ENCODE measurements at regions not wholly inside any gene's neighbourhood (a gene's known extent, or its start where the extent isn't known, plus 50 kb on each side); places are given as distances from the start of the nearest gene placed in this dataset.

DNA sequence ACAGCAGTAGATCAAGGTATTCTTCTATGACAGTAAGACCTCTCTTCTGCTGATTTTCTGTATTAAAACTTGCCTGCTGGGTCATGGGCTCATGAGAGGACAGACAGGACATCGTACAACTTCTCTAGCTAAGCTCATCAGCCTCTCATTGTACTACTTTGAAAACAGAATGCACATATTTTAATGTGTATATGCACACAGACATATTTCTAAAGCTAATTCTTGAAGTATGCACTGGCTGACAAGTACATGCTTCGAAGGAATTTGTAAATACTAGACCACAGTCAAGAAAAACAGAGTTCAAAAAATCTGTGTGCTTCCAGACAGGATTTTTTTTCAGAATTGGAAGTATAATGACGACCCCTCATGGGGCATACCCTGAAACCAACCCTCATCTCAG, 81.7 kb upstream of the CD83 start:
- Histone ChIP-seq H3K4me1 (ENCODE audit: control insufficient read depth in 2 of 2, insufficient read depth in 2 of 2, low read length in 2 of 2) (no peaks in the 10 kb centered on the region), H3K4me3 (ENCODE audit: control extremely low read depth in 1 of 5, extremely low read depth in 1 of 5, insufficient read depth in 1 of 5, low read depth in 2 of 5, low read length in 4 of 5) (no peak overlapping the region), H4K20me1 (ENCODE audit: control insufficient read depth, insufficient read depth, low read length, poor library complexity, severe bottlenecking) (no peaks in the 10 kb centered on the region), H3K9me3 (ENCODE audit: control extremely low read depth in 1 of 3, control insufficient read depth in 2 of 3, insufficient read depth in 1 of 3, low read length in 2 of 3) (peaks cover 0 to 2% (median 0%) of the 10 kb centered on the region in 3 donors), H3K79me2 (ENCODE audit: control insufficient read depth, insufficient read depth, low read length) (no peaks in the 10 kb centered on the region), H3K27ac (ENCODE audit: low read length in 2 of 2) (no peak overlapping the region), H2AFZ (ENCODE audit: insufficient read depth, low read depth, low read length, poor library complexity, severe bottlenecking) (no peak overlapping the region), H3K9ac (ENCODE audit: low read length) (no peak overlapping the region), H3K27me3 (replicated peaks in 1 of 4; ENCODE audit: control extremely low read depth in 1 of 4, control insufficient read depth in 3 of 4, insufficient read depth in 4 of 4, low read length in 3 of 4) (no peaks in the 10 kb centered on the region), H3K36me3 (replicated peaks in 1 of 2; ENCODE audit: control extremely low read depth in 1 of 2, control insufficient read depth in 1 of 2, extremely low read depth in 1 of 2, insufficient read depth in 2 of 2, low read length in 1 of 2) (no peaks in the 10 kb centered on the region), H3K4me2 (replicated peaks; ENCODE audit: low read depth, low read length, poor library complexity, severe bottlenecking) (no peak overlapping the region)
- ChIA-PET POLR2A (no interaction called here), CTCF (interaction anchor here (0.7 kb wide), 1 partner anchor 10 kb away, joined by 3 read pairs; no protein-coding TSS in a partner anchor)
- no peak for DNase-seq
- no CpG with 5 or more reads among the region's 3 CpGs for WGBS (ENCODE audit: insufficient coverage)
- no peak for ATAC-seq (ENCODE audit: low read depth)
- intact Hi-C loops (cut with micrococcal nuclease) = no loop called here
- no peak overlapping the region for H3K27ac Mint-ChIP-seq
- peaks cover 1% of the 10 kb centered on the region for H3K4me1 Mint-ChIP-seq
- no peak for TF ChIP-seq EZH2 (IDR thresholded peaks at IDR 0.05; ENCODE audit: borderline replicate concordance, insufficient read depth, low read depth, low read length, poor library complexity, severe bottlenecking)
- TF ChIP-seq, protein P1, sequence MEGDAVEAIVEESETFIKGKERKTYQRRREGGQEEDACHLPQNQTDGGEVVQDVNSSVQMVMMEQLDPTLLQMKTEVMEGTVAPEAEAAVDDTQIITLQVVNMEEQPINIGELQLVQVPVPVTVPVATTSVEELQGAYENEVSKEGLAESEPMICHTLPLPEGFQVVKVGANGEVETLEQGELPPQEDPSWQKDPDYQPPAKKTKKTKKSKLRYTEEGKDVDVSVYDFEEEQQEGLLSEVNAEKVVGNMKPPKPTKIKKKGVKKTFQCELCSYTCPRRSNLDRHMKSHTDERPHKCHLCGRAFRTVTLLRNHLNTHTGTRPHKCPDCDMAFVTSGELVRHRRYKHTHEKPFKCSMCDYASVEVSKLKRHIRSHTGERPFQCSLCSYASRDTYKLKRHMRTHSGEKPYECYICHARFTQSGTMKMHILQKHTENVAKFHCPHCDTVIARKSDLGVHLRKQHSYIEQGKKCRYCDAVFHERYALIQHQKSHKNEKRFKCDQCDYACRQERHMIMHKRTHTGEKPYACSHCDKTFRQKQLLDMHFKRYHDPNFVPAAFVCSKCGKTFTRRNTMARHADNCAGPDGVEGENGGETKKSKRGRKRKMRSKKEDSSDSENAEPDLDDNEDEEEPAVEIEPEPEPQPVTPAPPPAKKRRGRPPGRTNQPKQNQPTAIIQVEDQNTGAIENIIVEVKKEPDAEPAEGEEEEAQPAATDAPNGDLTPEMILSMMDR (IDR thresholded peaks at IDR 0.05) = no peak
- peaks cover 28% of the 10 kb centered on the region for H3K27me3 Mint-ChIP-seq
- H3K4me3 Mint-ChIP-seq = no peak overlapping the region
- no peaks in the 10 kb centered on the region for H3K9me3 Mint-ChIP-seq (ENCODE audit: insufficient read depth)

DNA sequence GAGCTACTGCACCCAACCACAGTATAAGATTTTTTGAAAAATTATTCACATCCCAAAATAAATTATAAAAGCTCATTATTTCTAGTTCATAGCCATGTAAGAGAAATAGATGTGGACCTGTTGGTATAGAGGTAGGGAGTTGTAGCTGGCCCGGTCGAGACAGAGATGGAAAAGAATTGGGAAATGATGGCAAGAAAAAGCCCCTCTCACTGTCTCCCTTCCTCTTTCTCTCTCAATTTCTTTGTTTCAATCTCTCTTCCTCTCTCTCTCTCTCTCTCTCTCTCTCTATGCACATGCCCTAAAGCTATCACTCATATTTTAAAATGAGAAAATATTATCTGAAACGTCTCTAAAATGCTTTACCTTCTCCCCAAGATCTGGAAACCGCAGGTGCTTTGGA, 80.7 kb upstream of the CD83 start:
- Mint-ChIP-seq H3K4me1 (peaks cover 1% of the 10 kb centered on the region), H3K4me3 (no peak overlapping the region), H3K27ac (no peak overlapping the region), H3K9me3 (ENCODE audit: insufficient read depth) (no peaks in the 10 kb centered on the region), H3K27me3 (peaks cover 28% of the 10 kb centered on the region)
- TF ChIP-seq EZH2 (IDR thresholded peaks at IDR 0.05; ENCODE audit: borderline replicate concordance, insufficient read depth, low read depth, low read length, poor library complexity, severe bottlenecking) = no peak
- TF ChIP-seq, protein P1 (IDR thresholded peaks at IDR 0.05) = no peak
- no CpG with 5 or more reads among the region's 4 CpGs for WGBS (ENCODE audit: insufficient coverage)
- no peak for ATAC-seq (ENCODE audit: low read depth)
- Histone ChIP-seq H3K27me3 (replicated peaks in 1 of 4; ENCODE audit: control extremely low read depth in 1 of 4, control insufficient read depth in 3 of 4, insufficient read depth in 4 of 4, low read length in 3 of 4) (no peaks in the 10 kb centered on the region), H4K20me1 (ENCODE audit: control insufficient read depth, insufficient read depth, low read length, poor library complexity, severe bottlenecking) (no peaks in the 10 kb centered on the region), H2AFZ (ENCODE audit: insufficient read depth, low read depth, low read length, poor library complexity, severe bottlenecking) (no peak overlapping the region), H3K4me1 (ENCODE audit: control insufficient read depth in 2 of 2, insufficient read depth in 2 of 2, low read length in 2 of 2) (no peaks in the 10 kb centered on the region), H3K4me2 (replicated peaks; ENCODE audit: low read depth, low read length, poor library complexity, severe bottlenecking) (no peak overlapping the region), H3K4me3 (ENCODE audit: control extremely low read depth in 1 of 5, extremely low read depth in 1 of 5, insufficient read depth in 1 of 5, low read depth in 2 of 5, low read length in 4 of 5) (no peak overlapping the region), H3K9me3 (ENCODE audit: control extremely low read depth in 1 of 3, control insufficient read depth in 2 of 3, insufficient read depth in 1 of 3, low read length in 2 of 3) (peaks cover 0 to 2% (median 0%) of the 10 kb centered on the region in 3 donors), H3K79me2 (ENCODE audit: control insufficient read depth, insufficient read depth, low read length) (no peaks in the 10 kb centered on the region), H3K27ac (ENCODE audit: low read length in 2 of 2) (no peak overlapping the region), H3K36me3 (replicated peaks in 1 of 2; ENCODE audit: control extremely low read depth in 1 of 2, control insufficient read depth in 1 of 2, extremely low read depth in 1 of 2, insufficient read depth in 2 of 2, low read length in 1 of 2) (no peaks in the 10 kb centered on the region), H3K9ac (ENCODE audit: low read length) (no peak overlapping the region)
- intact Hi-C loops (cut with micrococcal nuclease) = no loop called here
- no peak for DNase-seq
- CTCF ChIA-PET = interaction anchor here (1.0 to 3.3 kb wide), 5 partner anchors 10 to 128 kb away, joined by 3 to 21 read pairs (median 3); no protein-coding TSS in a partner anchor
- POLR2A ChIA-PET = no interaction called here

Measured in B cell (primary cell).